Fibroblast of mammary gland (primary cell): ENCODE measurements at regions not wholly inside any gene's neighbourhood (a gene's known extent, or its start where the extent isn't known, plus 50 kb on each side); places are given as distances from the start of the nearest gene placed in this dataset.

ENCODE experiments used
- DNase-seq: peaks from one replicate; pipeline ENCODE4 v3.0.0-alpha.2; 2010; ENCODE audit warnings: low read depth
- H3K4me3 ChIP-seq: 2 replicates; pipeline ENCODE4 v1.5.1; 2011; ENCODE audit warnings: low read depth, mild to moderate bottlenecking, low read length, moderate library complexity; ENCODE audit not compliant: control insufficient read depth
- CTCF ChIP-seq: conservative IDR thresholded peaks from 2 replicates; pipeline ENCODE4 v1.5.1; 2011; ENCODE audit warnings: low read depth, low read length, inconsistent platforms; ENCODE audit not compliant: control insufficient read depth, insufficient read depth

- TF ChIP-seq CTCF: no peak
- no peak for DNase-seq
- no peak overlapping the region for H3K4me3 ChIP-seq
Measured at GRCh38 chr11:19566583-19567379, 145.9 kb upstream of the NAV2 start.

DNA sequence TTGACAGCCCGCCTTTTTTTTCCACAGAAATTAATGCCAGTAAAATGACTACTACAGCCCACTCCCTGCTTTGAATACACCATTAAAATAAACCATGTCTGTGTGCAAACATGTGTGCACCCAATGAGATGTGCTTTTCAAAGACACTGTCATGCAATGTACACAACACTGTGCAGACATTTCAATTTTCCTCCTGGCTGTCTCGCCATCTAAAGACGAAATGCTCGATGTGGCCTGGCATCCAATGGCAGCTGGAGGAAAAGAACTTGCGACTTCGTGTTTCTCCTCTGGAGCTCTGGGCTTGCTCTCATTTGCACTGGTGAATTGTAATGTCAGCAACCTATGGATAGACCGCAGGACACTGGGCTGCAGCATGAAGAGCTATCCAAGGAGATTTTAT is 147.0 kb upstream of the NAV2 start:
- DNase-seq: no peak
- no peak for TF ChIP-seq CTCF
- H3K4me3 ChIP-seq: no peak overlapping the region

- no peak for DNase-seq
- no peak for TF ChIP-seq CTCF
- no peak overlapping the region for H3K4me3 ChIP-seq
Measured at GRCh38 chr11:19562156-19562555, 150.5 kb upstream of the NAV2 start.

DNA sequence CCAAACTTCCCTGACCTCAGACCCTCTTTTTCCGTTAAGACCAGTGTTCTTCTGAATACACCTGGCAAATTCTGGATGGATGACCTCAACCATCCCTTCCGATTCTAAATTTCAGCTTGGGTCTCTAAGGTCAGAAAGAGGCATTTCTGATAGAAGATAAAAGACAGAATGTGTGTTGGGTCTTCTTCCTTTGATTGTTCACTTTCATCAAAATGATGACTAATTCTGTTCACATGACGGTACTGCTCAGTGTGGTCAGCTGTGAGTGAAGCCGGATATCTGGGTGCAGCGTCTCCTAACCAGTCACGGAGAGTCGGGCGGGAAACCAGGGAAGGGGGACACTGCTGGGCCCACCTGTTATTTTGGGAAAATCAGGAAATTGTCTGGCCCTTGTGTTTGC is 151.6 kb upstream of the NAV2 start:
- H3K4me3 ChIP-seq: no peak overlapping the region
- DNase-seq: peak; percentile 47
- TF ChIP-seq CTCF: no peak

DNA sequence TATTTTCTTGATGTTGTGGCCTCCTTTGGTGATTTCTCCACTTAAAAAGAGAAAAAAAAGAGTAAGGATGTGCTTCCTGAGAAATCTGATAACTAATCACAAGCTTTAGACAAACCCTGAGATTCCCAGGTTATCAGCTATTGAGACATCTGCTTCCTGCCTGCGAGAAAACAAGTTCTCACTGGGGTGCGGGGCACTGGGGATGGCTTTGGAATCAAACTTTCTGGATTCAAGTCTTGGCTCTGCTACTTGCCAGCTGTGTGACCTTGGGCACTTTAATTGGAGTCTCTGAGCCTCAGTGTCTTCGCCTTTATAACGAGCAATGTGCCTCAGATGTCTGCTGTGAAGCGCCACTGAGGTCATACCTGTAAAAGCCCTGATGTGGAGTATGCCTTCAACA is 152.5 kb upstream of the NAV2 start:
- no peak for TF ChIP-seq CTCF
- no peak for DNase-seq

GRCh38 chr11:19559746-19560145 is 152.9 kb upstream of the NAV2 start:
- no peak for TF ChIP-seq CTCF
- H3K4me3 ChIP-seq: no peak overlapping the region
- no peak for DNase-seq

More for the DNA sequence above, 152.5 kb upstream of the NAV2 start:
- H3K4me3 ChIP-seq: no peak overlapping the region
